Neural cell (in vitro differentiated cells): ENCODE measurements at regions not wholly inside any gene's neighbourhood (a gene's known extent, or its start where the extent isn't known, plus 50 kb on each side); places are given as distances from the start of the nearest gene placed in this dataset.

Experiments used
- H2AFZ ChIP-seq: fragments of 200-600, 300-800 bp; sonication (generic), shearing (Covaris generic); 2 replicates; pipeline ENCODE4 v1.6.0; 2014; ENCODE audit warnings: low read depth, mild to moderate bottlenecking, antibody characterized with exemption, low read length, moderate library complexity
- H3F3A ChIP-seq: fragments of 200-600 bp; shearing (Covaris generic); 2 replicates; pipeline ENCODE4 v1.6.1; 2016; ENCODE audit warnings: mild to moderate bottlenecking, moderate library complexity, mixed read lengths, antibody characterized with exemption, low read length; ENCODE audit not compliant: insufficient read depth, poor library complexity, severe bottlenecking
- H3K27ac ChIP-seq: fragments of 200-600, 300-800 bp; sonication (generic), shearing (Covaris generic); 2 replicates; pipeline ENCODE4 v1.5.1; 2014; ENCODE audit warnings: mild to moderate bottlenecking, low read length, moderate library complexity
- H3K27me3 ChIP-seq: fragments of 300-800, 200-600 bp; sonication (generic), shearing (Covaris generic); 2 replicates; pipeline ENCODE4 v1.6.0; 2014; ENCODE audit warnings: mild to moderate bottlenecking, low read depth, low read length, moderate library complexity; ENCODE audit not compliant: insufficient read depth
- H3K36me3 ChIP-seq: fragments of 300-800, 200-600 bp; sonication (generic), shearing (Covaris generic); 2 replicates; pipeline ENCODE4 v1.5.1; 2014; ENCODE audit warnings: mild to moderate bottlenecking, antibody characterized with exemption, low read length, moderate library complexity; ENCODE audit not compliant: insufficient read depth
- H3K4me2 ChIP-seq: fragments of 300-800, 200-600 bp; sonication (generic), shearing (Covaris generic); 2 replicates; pipeline ENCODE4 v1.6.0; 2014; ENCODE audit warnings: mild to moderate bottlenecking, low read length
- H3K4me3 ChIP-seq: fragments of 300-800, 200-600 bp; sonication (generic), shearing (Covaris generic); 2 replicates; pipeline ENCODE4 v1.5.1; 2014; ENCODE audit warnings: mild to moderate bottlenecking, low read length, moderate library complexity
- H3K79me2 ChIP-seq: fragments of 200-600 bp; shearing (Covaris generic); replicated peaks from 2 replicates; pipeline ENCODE4 v1.6.0; 2014; ENCODE audit warnings: mild to moderate bottlenecking, low read length, moderate library complexity; ENCODE audit not compliant: insufficient read depth
- H3K9ac ChIP-seq: fragments of 300-800, 200-600 bp; sonication (generic), shearing (Covaris generic); 2 replicates; pipeline ENCODE4 v1.6.1; 2016; ENCODE audit warnings: mild to moderate bottlenecking, low read length, mixed read lengths
- H3K9me2 ChIP-seq: fragments of 200-600 bp; shearing (Covaris generic); 2 replicates; pipeline ENCODE4 v1.6.1; 2016; ENCODE audit warnings: mild to moderate bottlenecking, low read length, mixed read lengths; ENCODE audit not compliant: insufficient read depth
- H3K9me3 ChIP-seq: fragments of 200-600, 300-800 bp; sonication (generic), shearing (Covaris generic); 2 replicates; pipeline ENCODE4 v1.6.1; 2016; ENCODE audit warnings: mild to moderate bottlenecking, mixed run types, low read length, moderate library complexity, mixed read lengths
- H4K20me1 ChIP-seq: fragments of 200-600 bp; shearing (Covaris generic); 2 replicates; pipeline ENCODE4 v1.6.1; 2016; ENCODE audit warnings: mild to moderate bottlenecking, mixed run types; ENCODE audit not compliant: insufficient read depth
- EP300 ChIP-seq: fragments of 450-650 bp; conservative IDR thresholded peaks from 2 replicates; pipeline ENCODE4 v1.6.1; 2014; ENCODE audit warnings: antibody characterized with exemption, mild to moderate bottlenecking, moderate library complexity; ENCODE audit not compliant: poor library complexity, severe bottlenecking
- EZH2 ChIP-seq: fragments of 200-600, 300-800 bp; shearing (Covaris generic), sonication (generic); IDR thresholded peaks from 2 replicates; pipeline ENCODE4 v1.6.1; 2014; ENCODE audit warnings: antibody characterized with exemption, low read length, borderline replicate concordance, mild to moderate bottlenecking; ENCODE audit not compliant: insufficient read depth, poor library complexity, severe bottlenecking
- MXI1 ChIP-seq: fragments of 450-650 bp; conservative IDR thresholded peaks from 2 replicates; pipeline ENCODE4 v1.6.1; 2014; ENCODE audit warnings: antibody characterized with exemption, mild to moderate bottlenecking; ENCODE audit not compliant: poor library complexity, severe bottlenecking
- POLR2AphosphoS5 ChIP-seq: IDR thresholded peaks from 2 replicates; pipeline ENCODE4 v1.6.1; 2012
- RAD21 ChIP-seq: fragments of 450-650 bp; conservative IDR thresholded peaks from 2 replicates; pipeline ENCODE4 v1.6.1; 2014; ENCODE audit warnings: antibody characterized with exemption, mild to moderate bottlenecking, moderate library complexity
- SMC3 ChIP-seq: fragments of 450-650 bp; conservative IDR thresholded peaks from 2 replicates; pipeline ENCODE4 v1.6.1; 2014; ENCODE audit warnings: antibody characterized with exemption, mild to moderate bottlenecking, moderate library complexity; ENCODE audit not compliant: poor library complexity
- TAF1 ChIP-seq: IDR thresholded peaks from 2 replicates; pipeline ENCODE4 v1.6.1; 2012; ENCODE audit warnings: low read depth
- TF ChIP-seq, protein P1 (sequence below): fragments of 450-650 bp; IDR thresholded peaks from 2 replicates; pipeline ENCODE4 v1.5.1; 2014; ENCODE audit warnings: antibody characterized with exemption, mild to moderate bottlenecking, moderate library complexity; ENCODE audit not compliant: poor library complexity, severe bottlenecking
- TF ChIP-seq, protein P2 (sequence below): IDR thresholded peaks from 2 replicates; pipeline ENCODE4 v1.6.1; 2012; ENCODE audit warnings: borderline replicate concordance

DNA sequence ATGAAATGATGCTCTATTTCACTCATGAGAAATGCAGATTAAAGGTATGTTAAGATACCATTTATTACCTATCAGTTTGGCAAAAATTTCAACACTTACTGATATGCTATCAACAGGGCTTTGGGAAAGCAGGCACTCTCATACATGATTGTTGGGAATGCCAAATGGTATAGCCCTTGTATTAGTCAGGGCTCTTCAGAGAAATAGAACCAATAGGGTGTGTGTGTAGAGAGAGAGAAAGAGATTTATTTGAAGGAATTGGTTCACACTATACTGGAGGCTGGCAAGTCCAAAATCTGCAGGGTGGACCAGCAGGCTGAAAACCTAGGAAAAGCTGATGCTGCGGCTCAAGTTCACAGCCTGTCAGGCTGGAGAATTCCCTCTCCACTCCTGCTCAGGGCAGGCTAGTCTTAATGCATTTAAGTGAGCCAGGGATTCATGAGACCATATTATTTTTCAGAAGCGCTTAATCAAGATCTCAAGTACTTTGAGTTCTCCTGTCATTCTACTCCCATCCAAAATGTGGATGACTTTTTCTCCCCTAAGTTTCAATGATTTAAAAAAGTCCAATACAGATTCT, 72.4 kb downstream of the NHLRC3 start:
- no peak overlapping the region for H3K9ac ChIP-seq
- no peak for TF ChIP-seq RAD21
- no peak for TF ChIP-seq MXI1
- TF ChIP-seq SMC3: no peak
- TF ChIP-seq, protein P1, sequence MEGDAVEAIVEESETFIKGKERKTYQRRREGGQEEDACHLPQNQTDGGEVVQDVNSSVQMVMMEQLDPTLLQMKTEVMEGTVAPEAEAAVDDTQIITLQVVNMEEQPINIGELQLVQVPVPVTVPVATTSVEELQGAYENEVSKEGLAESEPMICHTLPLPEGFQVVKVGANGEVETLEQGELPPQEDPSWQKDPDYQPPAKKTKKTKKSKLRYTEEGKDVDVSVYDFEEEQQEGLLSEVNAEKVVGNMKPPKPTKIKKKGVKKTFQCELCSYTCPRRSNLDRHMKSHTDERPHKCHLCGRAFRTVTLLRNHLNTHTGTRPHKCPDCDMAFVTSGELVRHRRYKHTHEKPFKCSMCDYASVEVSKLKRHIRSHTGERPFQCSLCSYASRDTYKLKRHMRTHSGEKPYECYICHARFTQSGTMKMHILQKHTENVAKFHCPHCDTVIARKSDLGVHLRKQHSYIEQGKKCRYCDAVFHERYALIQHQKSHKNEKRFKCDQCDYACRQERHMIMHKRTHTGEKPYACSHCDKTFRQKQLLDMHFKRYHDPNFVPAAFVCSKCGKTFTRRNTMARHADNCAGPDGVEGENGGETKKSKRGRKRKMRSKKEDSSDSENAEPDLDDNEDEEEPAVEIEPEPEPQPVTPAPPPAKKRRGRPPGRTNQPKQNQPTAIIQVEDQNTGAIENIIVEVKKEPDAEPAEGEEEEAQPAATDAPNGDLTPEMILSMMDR: no peak
- no peak for TF ChIP-seq EP300
- no peak for TF ChIP-seq TAF1
- TF ChIP-seq EZH2: no peak
- TF ChIP-seq POLR2AphosphoS5: no peak
- TF ChIP-seq, protein P2, sequence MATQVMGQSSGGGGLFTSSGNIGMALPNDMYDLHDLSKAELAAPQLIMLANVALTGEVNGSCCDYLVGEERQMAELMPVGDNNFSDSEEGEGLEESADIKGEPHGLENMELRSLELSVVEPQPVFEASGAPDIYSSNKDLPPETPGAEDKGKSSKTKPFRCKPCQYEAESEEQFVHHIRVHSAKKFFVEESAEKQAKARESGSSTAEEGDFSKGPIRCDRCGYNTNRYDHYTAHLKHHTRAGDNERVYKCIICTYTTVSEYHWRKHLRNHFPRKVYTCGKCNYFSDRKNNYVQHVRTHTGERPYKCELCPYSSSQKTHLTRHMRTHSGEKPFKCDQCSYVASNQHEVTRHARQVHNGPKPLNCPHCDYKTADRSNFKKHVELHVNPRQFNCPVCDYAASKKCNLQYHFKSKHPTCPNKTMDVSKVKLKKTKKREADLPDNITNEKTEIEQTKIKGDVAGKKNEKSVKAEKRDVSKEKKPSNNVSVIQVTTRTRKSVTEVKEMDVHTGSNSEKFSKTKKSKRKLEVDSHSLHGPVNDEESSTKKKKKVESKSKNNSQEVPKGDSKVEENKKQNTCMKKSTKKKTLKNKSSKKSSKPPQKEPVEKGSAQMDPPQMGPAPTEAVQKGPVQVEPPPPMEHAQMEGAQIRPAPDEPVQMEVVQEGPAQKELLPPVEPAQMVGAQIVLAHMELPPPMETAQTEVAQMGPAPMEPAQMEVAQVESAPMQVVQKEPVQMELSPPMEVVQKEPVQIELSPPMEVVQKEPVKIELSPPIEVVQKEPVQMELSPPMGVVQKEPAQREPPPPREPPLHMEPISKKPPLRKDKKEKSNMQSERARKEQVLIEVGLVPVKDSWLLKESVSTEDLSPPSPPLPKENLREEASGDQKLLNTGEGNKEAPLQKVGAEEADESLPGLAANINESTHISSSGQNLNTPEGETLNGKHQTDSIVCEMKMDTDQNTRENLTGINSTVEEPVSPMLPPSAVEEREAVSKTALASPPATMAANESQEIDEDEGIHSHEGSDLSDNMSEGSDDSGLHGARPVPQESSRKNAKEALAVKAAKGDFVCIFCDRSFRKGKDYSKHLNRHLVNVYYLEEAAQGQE: no peak

DNA sequence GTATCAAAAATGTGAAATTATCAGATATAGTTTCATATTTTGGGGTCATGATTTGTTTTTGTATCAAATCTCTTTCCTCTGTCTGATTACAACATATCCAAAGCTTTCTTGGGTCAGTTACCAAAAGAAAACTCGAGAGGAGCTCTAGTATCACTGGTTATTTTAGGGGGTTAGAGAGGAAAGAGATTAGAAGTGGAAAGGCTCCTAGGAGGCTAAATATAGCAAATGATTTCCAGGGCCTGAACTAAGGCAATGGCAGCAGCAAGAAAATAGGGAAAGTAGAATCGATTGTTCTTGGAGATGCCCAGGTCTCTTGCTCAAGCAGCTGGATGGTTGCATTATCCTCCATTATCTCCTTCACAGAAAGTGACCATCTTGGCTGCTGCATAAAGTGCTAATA, 72.9 kb downstream of the NHLRC3 start:
- H3K9ac ChIP-seq: no peak overlapping the region
- H3K27me3 ChIP-seq: no peaks in the 10 kb centered on the region
- TF ChIP-seq TAF1 (no peak), POLR2AphosphoS5 (no peak), EP300 (no peak), SMC3 (no peak), EZH2 (no peak), MXI1 (no peak), RAD21 (no peak)
- TF ChIP-seq, protein P1: no peak
- TF ChIP-seq, protein P2: no peak
- no peak overlapping the region for H3K27ac ChIP-seq
- H3K79me2 ChIP-seq: no peaks in the 10 kb centered on the region
- H3K36me3 ChIP-seq: no peaks in the 10 kb centered on the region
- H3F3A ChIP-seq: no peaks in the 10 kb centered on the region
- no peak overlapping the region for H2AFZ ChIP-seq
- no peaks in the 10 kb centered on the region for H3K9me3 ChIP-seq
- H4K20me1 ChIP-seq: no peaks in the 10 kb centered on the region
- H3K4me3 ChIP-seq: no peak overlapping the region
- no peak overlapping the region for H3K4me2 ChIP-seq
- no peaks in the 10 kb centered on the region for H3K9me2 ChIP-seq

More for the DNA sequence above, 72.4 kb downstream of the NHLRC3 start:
- Histone ChIP-seq H3K36me3 (no peaks in the 10 kb centered on the region), H3K27me3 (no peaks in the 10 kb centered on the region), H3K4me3 (no peak overlapping the region), H3K27ac (no peak overlapping the region), H4K20me1 (no peaks in the 10 kb centered on the region), H3K4me2 (no peak overlapping the region), H3K9me3 (no peaks in the 10 kb centered on the region), H3K79me2 (no peaks in the 10 kb centered on the region), H3F3A (no peaks in the 10 kb centered on the region), H2AFZ (no peak overlapping the region), H3K9me2 (no peaks in the 10 kb centered on the region)
